GM12878 (cell line): ENCODE measurements at regions not wholly inside any gene's neighbourhood (a gene's known extent, or its start where the extent isn't known, plus 50 kb on each side); places are given as distances from the start of the nearest gene placed in this dataset.

Experiments used
- ATAC-seq: fragments of 200-7000 bp; cut with Tn5 transposase; 3 replicates; pipeline ENCODE4 v1.9.1; 2020; ENCODE audit warnings: mild to moderate bottlenecking, moderate library complexity
- BruUV-seq: library from RNA; stranded (reverse); fragments of 400-500 nt; replicated peaks from 2 replicates; lab custom pipeline; 2021; lab: Mats Ljungman, UMichigan
- CTCF ChIA-PET: fragments of 300-600 bp; sonication (Branson Sonifier 250); formaldehyde crosslinking; extraction: SDS; loops from one replicate; lab custom pipeline; 2021; ENCODE audit warnings: inconsistent platforms; lab: Yijun Ruan, JAX
- POLR2A ChIA-PET: fragments of 350-600 bp; formaldehyde crosslinking; extraction: SDS; loops from one replicate; lab custom pipeline; 2021; ENCODE audit warnings: inconsistent platforms; lab: Charles Lee
- RAD21 ChIA-PET: fragments of 300-600 bp; sonication (Branson Sonifier 250); formaldehyde crosslinking; loops from one replicate; lab custom pipeline; 2023; ENCODE audit warnings: antibody characterized with exemption; ENCODE audit not compliant: unreplicated experiment; lab: Charles Lee
- SMC1A ChIA-PET: fragments of 300-600 bp; sonication (Branson Sonifier 250); formaldehyde crosslinking; loops from one replicate; lab custom pipeline; 2023; ENCODE audit not compliant: unreplicated experiment, uncharacterized antibody; lab: Charles Lee
- DNase-seq: peaks from one replicate; pipeline ENCODE4 v3.0.0-alpha.2; 2011; ENCODE audit warnings: low read depth, low spot score
- FAIRE-seq: peaks from 3 replicates; lab custom pipeline; 2011; peaks lifted over from hg19 to GRCh38; lab: Jason Lieb, UNC
- H2AFZ ChIP-seq: 2 replicates; pipeline ENCODE4 v1.6.0; 2011; ENCODE audit warnings: low read depth, low read length, control low read depth; ENCODE audit not compliant: control insufficient read depth
- H3K27ac ChIP-seq: 2 replicates; pipeline ENCODE4 v1.5.1; 2011; ENCODE audit warnings: control low read depth; ENCODE audit not compliant: control insufficient read depth, insufficient read depth
- H3K27me3 ChIP-seq, 2 experiments: replicated peaks in 1 of 2; 2 replicates each; pipeline versions ENCODE4 v1.6.0 to v1.6.1; 2011; ENCODE audit warnings: low read length in 1 of 2; ENCODE audit not compliant: control insufficient read depth in 2 of 2, insufficient read depth in 2 of 2
- H3K36me3 ChIP-seq, 2 experiments: 2 replicates each; pipeline ENCODE4 v1.5.1; 2011; ENCODE audit warnings: low read length in 1 of 2; ENCODE audit not compliant: control insufficient read depth in 2 of 2, insufficient read depth in 2 of 2
- H3K4me1 ChIP-seq: 2 replicates; pipeline ENCODE4 v1.6.1; 2011; ENCODE audit warnings: mild to moderate bottlenecking, low read length, moderate library complexity, mixed read lengths; ENCODE audit not compliant: control insufficient read depth, insufficient read depth
- H3K4me2 ChIP-seq: 2 replicates; pipeline ENCODE4 v1.6.0; 2011; ENCODE audit warnings: control low read depth; ENCODE audit not compliant: control insufficient read depth, insufficient read depth
- H3K4me3 ChIP-seq: fragments of 200-600 bp; sonication (generic); 2 replicates; pipeline ENCODE4 v1.5.1; 2016
- H3K79me2 ChIP-seq: 2 replicates; pipeline ENCODE4 v1.6.0; 2011; ENCODE audit warnings: low read length; ENCODE audit not compliant: control insufficient read depth, insufficient read depth
- H3K9ac ChIP-seq: 2 replicates; pipeline ENCODE4 v1.8.0; 2011; ENCODE audit warnings: low read length, control low read depth, mixed read lengths; ENCODE audit not compliant: control insufficient read depth, insufficient read depth
- H3K9me3 ChIP-seq: replicated peaks from 3 replicates; pipeline ENCODE4 v1.5.1; 2011; ENCODE audit warnings: mild to moderate bottlenecking, low read length; ENCODE audit not compliant: control insufficient read depth, insufficient read depth
- H4K20me1 ChIP-seq: 2 replicates; pipeline ENCODE4 v1.6.0; 2011; ENCODE audit not compliant: control insufficient read depth, insufficient read depth
- ATF7 ChIP-seq: fragments of 450-650 bp; IDR thresholded peaks from 2 replicates; pipeline ENCODE4 v1.6.1; 2016; ENCODE audit warnings: low read depth, mild to moderate bottlenecking
- CREB1 ChIP-seq: IDR thresholded peaks from 2 replicates; pipeline ENCODE4 v1.6.1; 2012; ENCODE audit warnings: low read depth, mild to moderate bottlenecking, inconsistent platforms
- EED ChIP-seq: sonication (generic); IDR thresholded peaks from 2 replicates; pipeline ENCODE4 v1.6.1; 2016; ENCODE audit warnings: antibody characterized with exemption, low read depth
- FOXK2 ChIP-seq: fragments of 450-650 bp; IDR thresholded peaks from 2 replicates; pipeline ENCODE4 v1.6.1; 2017; ENCODE audit warnings: mild to moderate bottlenecking, moderate library complexity
- MEF2A ChIP-seq: IDR thresholded peaks from 2 replicates; pipeline ENCODE4 v1.6.1; 2011; ENCODE audit warnings: low read depth, mild to moderate bottlenecking, low read length, moderate library complexity; ENCODE audit not compliant: insufficient read depth
- MYC ChIP-seq: IDR thresholded peaks from 2 replicates; pipeline ENCODE4 v1.6.1; 2011; ENCODE audit warnings: mild to moderate bottlenecking, low read length, moderate library complexity, inconsistent platforms; ENCODE audit not compliant: insufficient read depth, insufficient replicate concordance, insufficient read length, severe bottlenecking
- PAX5 ChIP-seq: IDR thresholded peaks from 2 replicates; pipeline ENCODE4 v1.6.1; 2011; ENCODE audit warnings: low read depth, low read length, borderline replicate concordance
- RCOR1 ChIP-seq: conservative IDR thresholded peaks from 2 replicates; pipeline ENCODE4 v1.6.1; 2012; ENCODE audit warnings: low read depth, low read length, improper control_type of control experiment
- RELA ChIP-seq: fragments of 450-650 bp; IDR thresholded peaks from 2 replicates; pipeline ENCODE4 v1.8.0; 2014; ENCODE audit warnings: borderline replicate concordance; ENCODE audit not compliant: partially characterized antibody
- SIX5 ChIP-seq: IDR thresholded peaks from 2 replicates; pipeline ENCODE4 v1.6.1; 2011; ENCODE audit warnings: mild to moderate bottlenecking, low read depth, low read length, moderate library complexity; ENCODE audit not compliant: severe bottlenecking
- TARDBP ChIP-seq: IDR thresholded peaks from 2 replicates; pipeline ENCODE4 v1.6.1; 2016; ENCODE audit warnings: borderline replicate concordance
- TCF3 ChIP-seq: IDR thresholded peaks from 2 replicates; pipeline ENCODE4 v1.6.1; 2012; ENCODE audit warnings: low read depth, mild to moderate bottlenecking, low read length, borderline replicate concordance; ENCODE audit not compliant: insufficient read depth
- WGBS: methylation state at CpG from one replicate; pipeline ENCODE4 v1.1.6; 2016; ENCODE audit warnings: low lambda C conversion rate; ENCODE audit not compliant: insufficient replicate concordance, insufficient coverage; ENCODE audit errors: missing lambda C conversion rate; 5-methylcytosine and 5-hydroxymethylcytosine counted together
- in situ Hi-C: fragments of 300-500 bp; cut with MboI; formaldehyde crosslinking; loops from 9 replicates; pipeline ENCODE4 v1.14.3; 2018; ENCODE audit warnings: mixed read lengths
- intact Hi-C: fragments of 100-400 bp; cut with micrococcal nuclease; formaldehyde crosslinking; loops from one replicate; pipeline ENCODE4 v1.14.2; 2022; ENCODE audit not compliant: unreplicated experiment
- TF ChIP-seq, protein P1 (sequence below): IDR thresholded peaks from 2 replicates; pipeline ENCODE4 v1.6.1; 2011; ENCODE audit warnings: borderline replicate concordance, low read depth, mild to moderate bottlenecking, moderate library complexity, mixed read lengths, low read length; ENCODE audit not compliant: insufficient read depth; ENCODE audit errors: extremely low read length

DNA sequence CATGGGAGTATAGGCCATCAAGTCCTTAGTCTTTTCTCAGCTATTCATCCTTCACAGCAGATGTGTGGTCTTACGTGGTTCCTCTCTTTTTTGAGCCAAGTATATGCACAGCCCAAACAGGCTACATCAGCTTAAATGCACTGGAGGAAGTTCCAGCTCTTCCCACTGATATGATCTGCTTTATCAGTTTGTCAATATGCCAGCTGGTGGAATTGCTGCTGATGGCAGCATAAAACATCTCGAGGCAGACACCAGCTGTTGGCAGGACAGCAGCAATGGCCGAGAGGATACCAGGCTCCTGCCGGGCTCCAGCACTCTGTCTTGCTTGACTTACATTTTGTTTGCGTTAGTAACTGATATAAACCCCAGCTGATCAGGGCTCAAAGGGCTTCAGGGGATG, 143.4 kb downstream of the TENT4A start:
- CTCF ChIA-PET = interaction anchor here (1.3 kb wide), 1 partner anchor 18 kb away, joined by 3 read pairs; no protein-coding TSS in a partner anchor
- no peak for ATAC-seq

DNA sequence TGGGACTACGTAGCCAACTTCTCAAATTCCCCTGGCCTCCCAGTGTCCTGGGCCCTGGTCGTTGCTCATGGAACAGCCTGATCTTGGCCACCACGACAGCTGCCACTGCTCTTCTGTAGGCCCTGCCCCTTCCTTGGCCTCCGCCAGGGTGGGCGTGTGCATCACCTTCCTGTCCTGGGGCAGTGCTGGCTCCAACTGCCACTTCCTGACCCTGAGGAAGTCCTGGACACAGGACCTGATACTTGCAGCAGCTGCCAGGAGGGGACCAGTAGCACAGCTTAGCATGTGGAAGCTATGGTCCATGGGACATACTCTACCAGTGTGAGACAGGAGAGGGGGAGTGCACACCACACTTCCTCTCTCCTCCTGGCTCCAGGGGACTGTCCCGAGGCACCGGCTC, 145.2 kb downstream of the TENT4A start:
- Histone ChIP-seq H3K79me2 (no peaks in the 10 kb centered on the region), H3K27me3 (no peaks in the 10 kb centered on the region), H3K27ac (no peak overlapping the region), H3K36me3 (no peaks in the 10 kb centered on the region)
- DNase-seq (no peak), FAIRE-seq (no peak), ATAC-seq (no peak)
- in situ Hi-C loops = no loop called here
- POLR2A ChIA-PET = no interaction called here
- TF ChIP-seq RELA = no peak
- TF ChIP-seq, protein P1, sequence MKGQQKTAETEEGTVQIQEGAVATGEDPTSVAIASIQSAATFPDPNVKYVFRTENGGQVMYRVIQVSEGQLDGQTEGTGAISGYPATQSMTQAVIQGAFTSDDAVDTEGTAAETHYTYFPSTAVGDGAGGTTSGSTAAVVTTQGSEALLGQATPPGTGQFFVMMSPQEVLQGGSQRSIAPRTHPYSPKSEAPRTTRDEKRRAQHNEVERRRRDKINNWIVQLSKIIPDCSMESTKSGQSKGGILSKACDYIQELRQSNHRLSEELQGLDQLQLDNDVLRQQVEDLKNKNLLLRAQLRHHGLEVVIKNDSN = no peak
- no peak for TF ChIP-seq SIX5
- no peak for TF ChIP-seq RCOR1
- TF ChIP-seq FOXK2 = no peak
- no peak for TF ChIP-seq TCF3
- no peak for TF ChIP-seq TARDBP
- TF ChIP-seq ATF7 = no peak
- TF ChIP-seq MYC = no peak
- no peak for TF ChIP-seq CREB1
- TF ChIP-seq EED = no peak
- no peak for TF ChIP-seq PAX5
- TF ChIP-seq, all 136 proteins: peak for 0
- ChIA-PET RAD21 (no interaction called here), SMC1A (no interaction called here), CTCF (no interaction called here)
- no peak overlapping the region for H3K4me2 ChIP-seq
- BruUV-seq = no TSS peak
- no peak overlapping the region for H3K4me3 ChIP-seq
- intact Hi-C loops = no loop called here
- no peaks in the 10 kb centered on the region for H4K20me1 ChIP-seq
- no peaks in the 10 kb centered on the region for H3K4me1 ChIP-seq
- no peak overlapping the region for H3K9ac ChIP-seq
- no peaks in the 10 kb centered on the region; the same call in 2 of the 3 replicates for H3K9me3 ChIP-seq
- no peak overlapping the region for H2AFZ ChIP-seq
- WGBS = 28% methylated on average over 7 of the region's 7 CpGs

More for the DNA sequence above, 143.4 kb downstream of the TENT4A start:
- ChIA-PET SMC1A (no interaction called here), RAD21 (no interaction called here), POLR2A (no interaction called here)
- Histone ChIP-seq H4K20me1 (no peaks in the 10 kb centered on the region), H3K27me3 (no peaks in the 10 kb centered on the region), H2AFZ (no peak overlapping the region), H3K27ac (no peak overlapping the region), H3K79me2 (no peaks in the 10 kb centered on the region), H3K4me3 (no peak overlapping the region), H3K9me3 (no peaks in the 10 kb centered on the region; the same call in 2 of the 3 replicates), H3K4me1 (no peaks in the 10 kb centered on the region), H3K36me3 (no peaks in the 10 kb centered on the region), H3K9ac (no peak overlapping the region), H3K4me2 (no peak overlapping the region)
- no TSS peak for BruUV-seq
- intact Hi-C loops (no loop called here), in situ Hi-C loops (no loop called here)
- FAIRE-seq (no peak), DNase-seq (no peak)
- TF ChIP-seq ATF7 (no peak), MEF2A (no peak)
- WGBS = 19% methylated on average over 5 of the region's 5 CpGs
